ENCODE measurements at regions not wholly inside any gene's neighbourhood (a gene's known extent, or its start where the extent isn't known, plus 50 kb on each side); places are given as distances from the start of the nearest gene placed in this dataset.
A peak's percentile ranks its signal among the peaks of the same experiment; 100 is the strongest.

- no peaks in the 10 kb centered on the region for H3K36me3 ChIP-seq
- no peak overlapping the region for H3K4me3 ChIP-seq
- 73 to 78% methylated on average over 7 of the region's 7 CpGs for WGBS, 2 donors
- no peaks in the 10 kb centered on the region for H3K27me3 ChIP-seq
- ATAC-seq (ENCODE audit: low FRiP score in 2 of 2) (peak in 1 of 2 donors; percentile 51), DNase-seq (no peak)
- H3K4me1 ChIP-seq, result peaks cover 13 to 23% (median 17%) of the 10 kb centered on the region in 4 donors
- H3K9me3 ChIP-seq, result no peaks in the 10 kb centered on the region
- no peak overlapping the region for H3K27ac ChIP-seq
- TF ChIP-seq POLR2A (IDR thresholded peaks at IDR 0.05) (no peak), POLR2AphosphoS5 (IDR thresholded peaks at IDR 0.05) (no peak), CTCF (IDR thresholded peaks at IDR 0.05) (no peak), EP300 (IDR thresholded peaks at IDR 0.05) (no peak)
Observed at GRCh38 chr1:91583326-91583755, 82.7 kb downstream of the CDC7 start.

GRCh38 chr1:91584309-91584708 lies 83.7 kb downstream of the CDC7 start:
- no peaks in the 10 kb centered on the region for H3K27me3 ChIP-seq
- no peak for ATAC-seq (ENCODE audit: low FRiP score in 2 of 2)
- DNase-seq, result no peak
- no peaks in the 10 kb centered on the region for H3K36me3 ChIP-seq
- WGBS, 2 donors, result 88 to 91% methylated on average over 4 of the region's 4 CpGs
- H3K4me3 ChIP-seq, result no peak overlapping the region
- TF ChIP-seq EP300 (IDR thresholded peaks at IDR 0.05) (no peak), CTCF (IDR thresholded peaks at IDR 0.05) (no peak), POLR2A (IDR thresholded peaks at IDR 0.05) (no peak), POLR2AphosphoS5 (IDR thresholded peaks at IDR 0.05) (no peak)
- H3K9me3 ChIP-seq, result no peaks in the 10 kb centered on the region
- H3K27ac ChIP-seq, result peak overlapping the region in 1 of 4 donors; percentile 65
- H3K4me1 ChIP-seq, result peaks cover 10 to 16% (median 13%) of the 10 kb centered on the region in 4 donors

- Histone ChIP-seq H3K27ac (peak overlapping the region in 2 of 4 donors; percentile 6 to 65), H3K9me3 (no peaks in the 10 kb centered on the region), H3K4me1 (peaks cover 7 to 17% (median 10%) of the 10 kb centered on the region in 4 donors), H3K27me3 (no peaks in the 10 kb centered on the region), H3K36me3 (no peaks in the 10 kb centered on the region), H3K4me3 (no peak overlapping the region)
- peak in 1 of 2 donors; percentile 40 for ATAC-seq (ENCODE audit: low FRiP score in 2 of 2)
- peak in 1 of 2 donors; percentile 38 for DNase-seq
- WGBS, 2 donors, result 37 to 52% methylated on average over 4 of the region's 4 CpGs
- TF ChIP-seq POLR2AphosphoS5 (IDR thresholded peaks at IDR 0.05) (no peak), CTCF (IDR thresholded peaks at IDR 0.05) (no peak), EP300 (IDR thresholded peaks at IDR 0.05) (no peak), POLR2A (IDR thresholded peaks at IDR 0.05) (no peak)
Observed at GRCh38 chr1:91584878-91585277, 84.2 kb downstream of the CDC7 start.

- Histone ChIP-seq H3K4me1 (peaks cover 3 to 17% (median 7%) of the 10 kb centered on the region in 4 donors), H3K9me3 (no peaks in the 10 kb centered on the region), H3K4me3 (no peak overlapping the region), H3K27ac (no peak overlapping the region), H3K27me3 (no peaks in the 10 kb centered on the region), H3K36me3 (no peaks in the 10 kb centered on the region)
- DNase-seq (no peak), ATAC-seq (ENCODE audit: low FRiP score in 2 of 2) (no peak)
- no peak for TF ChIP-seq CTCF (IDR thresholded peaks at IDR 0.05)
- TF ChIP-seq EP300 (IDR thresholded peaks at IDR 0.05), result no peak
- no peak for TF ChIP-seq POLR2AphosphoS5 (IDR thresholded peaks at IDR 0.05)
- TF ChIP-seq POLR2A (IDR thresholded peaks at IDR 0.05), result no peak
- WGBS, 2 donors, result 53 to 90% methylated on average over 5 of the region's 5 CpGs
Observed at GRCh38 chr1:91585502-91585901, 84.9 kb downstream of the CDC7 start.

DNA sequence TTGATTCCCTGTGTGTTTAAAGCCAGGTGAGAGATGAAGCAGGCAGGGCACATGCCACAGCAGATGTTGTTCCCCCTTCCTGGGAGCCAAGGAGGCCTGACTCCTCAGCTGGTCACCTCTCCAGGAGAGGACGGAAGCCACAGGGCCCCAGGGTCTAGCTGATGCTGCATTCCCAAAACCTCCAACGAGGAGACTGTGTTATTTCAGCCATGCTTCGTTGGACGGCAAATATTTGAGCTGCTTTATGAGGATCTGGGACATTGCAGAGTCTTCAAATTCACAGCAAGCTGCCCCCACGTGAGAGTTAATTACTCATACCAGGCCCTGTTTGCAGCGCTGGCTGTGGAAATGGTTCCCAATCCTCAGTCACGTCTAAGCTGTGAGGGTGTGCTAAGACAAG lies 85.3 kb downstream of the CDC7 start:
- TF ChIP-seq CTCF (IDR thresholded peaks at IDR 0.05) (no peak), EP300 (IDR thresholded peaks at IDR 0.05) (no peak), POLR2AphosphoS5 (IDR thresholded peaks at IDR 0.05) (no peak), POLR2A (IDR thresholded peaks at IDR 0.05) (no peak)
- 51 to 100% methylated on average over 5 to 7 of the region's 7 CpGs for WGBS, 2 donors
- Histone ChIP-seq H3K4me3 (no peak overlapping the region), H3K9me3 (no peaks in the 10 kb centered on the region), H3K36me3 (no peaks in the 10 kb centered on the region), H3K4me1 (peaks cover 3 to 17% (median 7%) of the 10 kb centered on the region in 4 donors), H3K27ac (no peak overlapping the region), H3K27me3 (no peaks in the 10 kb centered on the region)
- DNase-seq (no peak), ATAC-seq (ENCODE audit: low FRiP score in 2 of 2) (no peak)

Data from upper lobe of left lung (tissue), 6 donors.